Endothelial cell of umbilical vein (primary cell): ENCODE measurements at regions not wholly inside any gene's neighbourhood (a gene's known extent, or its start where the extent isn't known, plus 50 kb on each side); places are given as distances from the start of the nearest gene placed in this dataset.

Experiments used
- BruUV-seq: library from RNA; stranded (reverse); fragments of 400-500 nt; replicated peaks from 2 replicates; lab custom pipeline; 2021; lab: Mats Ljungman, UMichigan
- CTCF ChIA-PET: fragments of 300-600, 350-600 bp; sonication (Branson Sonifier 250); formaldehyde crosslinking; loops from one replicate; lab custom pipeline; 2021; ENCODE audit warnings: antibody characterized with exemption, inconsistent platforms; lab: Charles Lee
- POLR2A ChIA-PET: fragments of 300-600, 350-600 bp; sonication (Branson Sonifier 250); formaldehyde crosslinking; loops from one replicate; lab custom pipeline; 2021; ENCODE audit warnings: antibody characterized with exemption, inconsistent platforms; lab: Charles Lee
- DNase-seq: peaks from one replicate; pipeline ENCODE4 v3.0.0-alpha.2; 2011; ENCODE audit warnings: low read depth, low spot score
- FAIRE-seq: peaks from 2 replicates; lab custom pipeline; 2011; peaks lifted over from hg19 to GRCh38; lab: Jason Lieb, UNC
- H2AFZ ChIP-seq: 2 replicates; pipeline ENCODE4 v1.6.0; 2012; ENCODE audit warnings: low read depth, low read length, control low read depth, inconsistent platforms
- H3K27ac ChIP-seq: 2 replicates; pipeline ENCODE4 v1.5.1; 2011; ENCODE audit warnings: low read depth, mild to moderate bottlenecking, control low read depth, low read length, moderate library complexity; ENCODE audit not compliant: insufficient read depth
- H3K27me3 ChIP-seq, 2 experiments: 2 replicates each; pipeline versions ENCODE4 v1.6.0 to v1.6.1; 2011; ENCODE audit warnings: low read length in 2 of 2, mixed read lengths in 1 of 2; ENCODE audit not compliant: control insufficient read depth in 2 of 2, insufficient read depth in 2 of 2
- H3K36me3 ChIP-seq, 2 experiments: 2 replicates in 1 of 2; 3 replicates in 1 of 2; pipeline ENCODE4 v1.5.1; 2011; ENCODE audit warnings: low read length in 2 of 2, mild to moderate bottlenecking in 1 of 2, moderate library complexity in 1 of 2; ENCODE audit not compliant: control insufficient read depth in 2 of 2, insufficient read depth in 2 of 2; ENCODE audit errors: extremely low read depth in 1 of 2
- H3K4me1 ChIP-seq: 3 replicates; pipeline ENCODE4 v1.5.1; 2011; ENCODE audit warnings: mild to moderate bottlenecking, low read length; ENCODE audit not compliant: control insufficient read depth, insufficient read depth; ENCODE audit errors: extremely low read depth
- H3K4me2 ChIP-seq: 2 replicates; pipeline ENCODE4 v1.6.1; 2011; ENCODE audit warnings: low read length, control low read depth, mixed read lengths; ENCODE audit not compliant: insufficient read depth
- H3K4me3 ChIP-seq, 3 experiments: fragments of 200-600 bp in 1 of 3; sonication (generic), shearing (Covaris generic) in 1 of 3; replicated peaks in 1 of 3; 2 replicates each; pipeline ENCODE4 v1.5.1; 2011 to 2016; ENCODE audit warnings: control low read depth in 3 of 3, low read length in 3 of 3, mild to moderate bottlenecking in 2 of 3, inconsistent platforms in 1 of 3, low read depth in 1 of 3, moderate library complexity in 1 of 3; ENCODE audit not compliant: insufficient read depth in 1 of 3
- H3K79me2 ChIP-seq: 2 replicates; pipeline ENCODE4 v1.6.0; 2012; ENCODE audit warnings: low read length, inconsistent platforms; ENCODE audit not compliant: control insufficient read depth, insufficient read depth
- H3K9ac ChIP-seq: replicated peaks from 2 replicates; pipeline ENCODE3; 2011; ENCODE audit warnings: low read length, control low read depth; ENCODE audit not compliant: insufficient read depth; ENCODE audit errors: extremely low read depth
- H3K9me1 ChIP-seq: replicated peaks from 3 replicates; pipeline ENCODE4 v1.6.0; 2011; ENCODE audit warnings: mild to moderate bottlenecking, low read length; ENCODE audit not compliant: control insufficient read depth, insufficient read depth; ENCODE audit errors: extremely low read depth
- H3K9me3 ChIP-seq: replicated peaks from 2 replicates; pipeline ENCODE4 v1.5.1; 2012; ENCODE audit warnings: low read length, inconsistent platforms; ENCODE audit not compliant: control insufficient read depth, insufficient read depth
- H4K20me1 ChIP-seq: replicated peaks from 2 replicates; pipeline ENCODE3; 2011; ENCODE audit warnings: mild to moderate bottlenecking, low read length; ENCODE audit not compliant: control insufficient read depth, insufficient read depth; ENCODE audit errors: extremely low read depth
- CTCF ChIP-seq, 2 donors: IDR thresholded peaks; 1 replicate in 1 of 2; 2 replicates in 1 of 2; pipeline ENCODE4 v1.5.1; 2011; ENCODE audit warnings: low read length in 2 of 2, mild to moderate bottlenecking in 2 of 2, moderate library complexity in 2 of 2, control low read depth in 1 of 2, inconsistent platforms in 1 of 2, low read depth in 1 of 2; ENCODE audit not compliant: insufficient read depth in 1 of 2; ENCODE audit errors: extremely low read depth in 1 of 2
- EZH2 ChIP-seq: IDR thresholded peaks from 2 replicates; pipeline ENCODE4 v1.6.1; 2012; ENCODE audit warnings: borderline replicate concordance, low read depth, mild to moderate bottlenecking, moderate library complexity, low read length, inconsistent platforms; ENCODE audit not compliant: severe bottlenecking
- FOS ChIP-seq: IDR thresholded peaks from 2 replicates; pipeline ENCODE4 v1.6.1; 2011; ENCODE audit warnings: mild to moderate bottlenecking, low read length, moderate library complexity, borderline replicate concordance; ENCODE audit not compliant: insufficient read depth
- GATA2 ChIP-seq: IDR thresholded peaks from 2 replicates; pipeline ENCODE4 v1.7.0; 2011; ENCODE audit warnings: low read depth, mild to moderate bottlenecking, moderate library complexity, mixed read lengths, low read length; ENCODE audit not compliant: insufficient read length, insufficient read depth
- JUN ChIP-seq: IDR thresholded peaks from 2 replicates; pipeline ENCODE4 v1.6.1; 2011; ENCODE audit warnings: borderline replicate concordance, low read depth; ENCODE audit not compliant: insufficient read length, insufficient read depth
- MYC ChIP-seq: IDR thresholded peaks from one replicate; pipeline ENCODE4 v1.6.1; 2011; ENCODE audit warnings: mild to moderate bottlenecking, low read depth, low read length
- POLR2A ChIP-seq: IDR thresholded peaks from 2 replicates; pipeline ENCODE4 v1.6.1; 2012; ENCODE audit warnings: low read depth, mild to moderate bottlenecking, control low read depth, low read length
- POLR2AphosphoS5 ChIP-seq: IDR thresholded peaks from 2 replicates; pipeline ENCODE4 v1.6.1; 2012; ENCODE audit warnings: low read depth, mild to moderate bottlenecking, control low read depth, low read length, moderate library complexity; ENCODE audit not compliant: insufficient read depth
- dilution Hi-C: fragments of 300-500 bp; cut with MboI; formaldehyde crosslinking; loops from one replicate; pipeline ENCODE4 v1.15.0; 2019; ENCODE audit warnings: low sequenced_read_pairs; ENCODE audit not compliant: extremely low pct_ligation_motif_present
- intact Hi-C: fragments of 100-400 bp; cut with micrococcal nuclease; formaldehyde crosslinking; loops from one replicate; pipeline ENCODE4 v1.10.0; 2022
- TF ChIP-seq, protein P1 (sequence below): IDR thresholded peaks from 2 replicates; pipeline ENCODE4 v1.6.1; 2011; ENCODE audit not compliant: insufficient read depth, insufficient read length

GRCh38 chr2:22217881-22218280 lies 1094.1 kb downstream of the TDRD15 start:
- Histone ChIP-seq H3K79me2 (no peaks in the 10 kb centered on the region), H3K36me3 (no peaks in the 10 kb centered on the region), H3K27me3 (no peaks in the 10 kb centered on the region), H3K4me2 (no peak overlapping the region), H3K9me3 (no peaks in the 10 kb centered on the region), H2AFZ (no peak overlapping the region), H3K27ac (no peak overlapping the region), H4K20me1 (no peaks in the 10 kb centered on the region), H3K9ac (no peak overlapping the region), H3K4me1 (no peaks in the 10 kb centered on the region), H3K9me1 (no peaks in the 10 kb centered on the region), H3K4me3 (no peak overlapping the region)
- TF ChIP-seq POLR2A, result no peak
- TF ChIP-seq, protein P1, sequence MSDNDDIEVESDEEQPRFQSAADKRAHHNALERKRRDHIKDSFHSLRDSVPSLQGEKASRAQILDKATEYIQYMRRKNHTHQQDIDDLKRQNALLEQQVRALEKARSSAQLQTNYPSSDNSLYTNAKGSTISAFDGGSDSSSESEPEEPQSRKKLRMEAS, result no peak
- intact Hi-C loops, result no loop called here
- BruUV-seq, result no TSS peak
- dilution Hi-C loops, result no loop called here
- DNase-seq (no peak), FAIRE-seq (no peak)
- POLR2A ChIA-PET, result no interaction called here
- CTCF ChIA-PET, result no interaction called here

DNA sequence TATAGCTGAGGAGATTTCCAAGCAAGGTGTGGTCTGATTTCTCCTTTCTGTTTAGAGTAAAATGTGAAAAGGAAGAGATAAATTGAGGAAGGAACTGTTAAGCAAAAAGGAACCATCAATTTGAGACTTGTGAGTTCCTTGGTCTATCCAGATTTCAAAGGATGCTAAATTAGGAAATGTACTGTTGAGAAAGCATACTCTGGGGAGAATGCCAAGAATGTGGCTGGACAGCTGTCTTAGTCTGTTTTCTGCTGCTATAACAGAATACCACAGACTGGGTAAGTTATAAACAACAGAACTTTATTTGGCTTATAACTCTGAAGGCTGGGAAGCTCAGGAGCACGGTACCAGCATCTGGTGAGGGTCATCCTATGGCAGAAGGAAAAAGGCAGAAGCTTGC lies 1097.2 kb downstream of the TDRD15 start:
- Histone ChIP-seq H3K79me2 (no peaks in the 10 kb centered on the region), H3K9me3 (no peaks in the 10 kb centered on the region), H3K36me3 (no peaks in the 10 kb centered on the region), H2AFZ (no peak overlapping the region), H3K4me3 (no peak overlapping the region), H3K9ac (no peak overlapping the region), H3K27me3 (no peaks in the 10 kb centered on the region), H3K4me1 (no peaks in the 10 kb centered on the region), H3K4me2 (no peak overlapping the region), H4K20me1 (no peaks in the 10 kb centered on the region), H3K9me1 (no peaks in the 10 kb centered on the region), H3K27ac (no peak overlapping the region)
- TF ChIP-seq FOS (no peak), JUN (no peak), POLR2A (no peak), POLR2AphosphoS5 (no peak), GATA2 (no peak), CTCF (IDR thresholded peaks at IDR 0.05; ENCODE audit: extremely low read depth in 1 of 2, insufficient read depth in 1 of 2, low read depth in 1 of 2, low read length in 2 of 2) (no peak), EZH2 (no peak), MYC (no peak)
- TF ChIP-seq, protein P1, result no peak
- intact Hi-C loops, result no loop called here
- DNase-seq, result no peak
- ChIA-PET CTCF (no interaction called here), POLR2A (no interaction called here)
- dilution Hi-C loops, result no loop called here
- FAIRE-seq, result no peak
- BruUV-seq, result no TSS peak
